HK-2 (cell line): ENCODE measurements at regions not wholly inside any gene's neighbourhood (a gene's known extent, or its start where the extent isn't known, plus 50 kb on each side); places are given as distances from the start of the nearest gene placed in this dataset.
"Not testable (repeated sequence)": the region's sequence is repeated elsewhere in the genome, so short reads cannot be mapped to it uniquely, and the experiment has no call there.

ENCODE experiments used
- DNase-seq: peaks from one replicate; pipeline ENCODE4 v3.0.0-alpha.2; 2018; ENCODE audit not compliant: unreplicated experiment

GRCh38 chr16:29111901-29112680 is 127.2 kb downstream of the LAT start:
- DNase-seq, result not testable (repeated sequence)

GRCh38 chr16:29111421-29111820 is 126.6 kb downstream of the LAT start:
- no peak for DNase-seq

- not testable (repeated sequence) for DNase-seq
These were observed 123.8 kb downstream of the LAT start for GRCh38 chr16:29108625-29109169.

GRCh38 chr16:29107299-29107698 is 122.4 kb downstream of the LAT start:
- DNase-seq, result no peak

GRCh38 chr16:29106259-29106908 is 121.5 kb downstream of the LAT start:
- not testable (repeated sequence) for DNase-seq

- DNase-seq, result not testable (repeated sequence)
These were observed 119.7 kb downstream of the LAT start for GRCh38 chr16:29104600-29104999.

- not testable (repeated sequence) for DNase-seq
These were observed 113.1 kb downstream of the LAT start for GRCh38 chr16:29097965-29098364.

- not testable (repeated sequence) for DNase-seq
These were observed 110.1 kb downstream of the LAT start for GRCh38 chr16:29094729-29095624.

- DNase-seq, result not testable (repeated sequence)
These were observed 109.5 kb downstream of the LAT start for GRCh38 chr16:29094325-29094724.

- not testable (repeated sequence) for DNase-seq
These were observed 104.8 kb downstream of the LAT start for GRCh38 chr16:29089679-29090078.

- not testable (repeated sequence) for DNase-seq
These were observed 102.8 kb downstream of the LAT start for GRCh38 chr16:29087673-29088072.

GRCh38 chr16:29081829-29082639 is 97.2 kb downstream of the LAT start:
- DNase-seq, result peak; percentile 5

- not testable (repeated sequence) for DNase-seq
These were observed 89.9 kb downstream of the LAT start for GRCh38 chr16:29074554-29075402.

GRCh38 chr16:29062235-29062634 is 77.4 kb downstream of the LAT start:
- DNase-seq, result not testable (repeated sequence)

GRCh38 chr16:29061467-29061921 is 76.6 kb downstream of the LAT start:
- not testable (repeated sequence) for DNase-seq

GRCh38 chr16:29060022-29060810 is 75.4 kb downstream of the LAT start:
- not testable (repeated sequence) for DNase-seq

GRCh38 chr16:29059575-29059974 is 74.7 kb downstream of the LAT start:
- DNase-seq, result not testable (repeated sequence)
